ENCODE measurements at regions not wholly inside any gene's neighbourhood (a gene's known extent, or its start where the extent isn't known, plus 50 kb on each side); places are given as distances from the start of the nearest gene placed in this dataset.
"Not testable (repeated sequence)": the region's sequence is repeated elsewhere in the genome, so short reads cannot be mapped to it uniquely, and the experiment has no call there.

GRCh38 chr1:99374109-99374508 is 109.8 kb downstream of the PLPPR4 start:
- TF ChIP-seq CTCF (conservative IDR thresholded peaks at IDR 0.05; ENCODE audit: low read depth), result no peak
- ChIA-PET CTCF (no interaction called here), POLR2A (ENCODE audit: low non-redundant PET) (no interaction called here)
- no peak for DNase-seq (ENCODE audit: low spot score)
- no peak overlapping the region for H3K27ac ChIP-seq

- H3K27ac ChIP-seq; CTCF ChIA-PET; DNase-seq (ENCODE audit: low spot score); POLR2A ChIA-PET (ENCODE audit: low non-redundant PET): not testable (repeated sequence)
These were observed 110.4 kb downstream of the PLPPR4 start for GRCh38 chr1:99374693-99375092.

DNA sequence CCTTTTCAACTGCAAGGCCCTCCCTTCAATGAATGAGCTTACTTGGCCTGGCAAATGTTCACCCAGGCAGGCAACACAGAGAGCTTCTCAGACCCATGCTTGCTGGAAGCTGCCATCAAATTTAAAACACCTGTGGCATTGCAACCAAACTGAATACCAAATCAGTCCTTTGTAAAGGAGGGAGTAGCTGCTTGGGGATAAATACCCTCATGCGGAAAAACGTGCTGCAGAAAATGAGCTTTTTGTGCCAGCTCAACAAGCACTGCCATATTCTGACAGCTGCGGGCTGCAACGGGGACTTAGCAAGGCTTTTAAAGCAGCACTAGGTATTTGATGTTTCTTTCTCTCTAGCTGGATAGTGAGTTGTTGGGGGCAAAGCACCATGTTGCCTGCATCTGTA is 119.7 kb downstream of the PLPPR4 start:
- ChIA-PET POLR2A (ENCODE audit: low non-redundant PET) (no interaction called here), CTCF (no interaction called here)
- DNase-seq (ENCODE audit: low spot score), result no peak
- no peak for TF ChIP-seq CTCF (conservative IDR thresholded peaks at IDR 0.05; ENCODE audit: low read depth)
- no peak overlapping the region for H3K27ac ChIP-seq

DNA sequence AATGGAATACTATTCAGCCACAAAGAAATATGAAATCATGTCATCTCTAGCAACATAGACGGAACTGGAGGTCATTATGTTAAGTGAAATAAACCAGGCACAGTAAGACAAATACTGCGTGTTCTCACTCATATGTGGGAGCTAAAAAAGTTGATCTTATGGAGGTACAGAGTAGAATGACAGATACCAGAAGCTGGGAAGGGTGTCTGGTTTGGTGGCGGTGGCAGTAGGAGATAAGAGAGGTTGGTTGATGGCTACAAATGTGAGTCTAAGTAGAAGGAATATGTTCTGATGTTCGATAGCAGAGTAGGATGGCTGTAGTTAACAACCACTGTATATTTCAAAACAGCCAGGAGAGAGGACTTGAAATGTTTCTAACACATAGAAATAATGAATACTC is 121.6 kb downstream of the PLPPR4 start:
- no peak for TF ChIP-seq CTCF (conservative IDR thresholded peaks at IDR 0.05; ENCODE audit: low read depth)
- CTCF ChIA-PET, result no interaction called here
- POLR2A ChIA-PET (ENCODE audit: low non-redundant PET), result no interaction called here
- DNase-seq (ENCODE audit: low spot score), result no peak
- H3K27ac ChIP-seq, result no peak overlapping the region

- CTCF ChIA-PET, result interaction anchor here (0.7 kb wide), 1 partner anchor 1562 kb away, joined by 3 read pairs; no protein-coding TSS in a partner anchor
- POLR2A ChIA-PET (ENCODE audit: low non-redundant PET), result no interaction called here
These were observed 132.1 kb downstream of the PLPPR4 start for GRCh38 chr1:99396389-99396788.

DNA sequence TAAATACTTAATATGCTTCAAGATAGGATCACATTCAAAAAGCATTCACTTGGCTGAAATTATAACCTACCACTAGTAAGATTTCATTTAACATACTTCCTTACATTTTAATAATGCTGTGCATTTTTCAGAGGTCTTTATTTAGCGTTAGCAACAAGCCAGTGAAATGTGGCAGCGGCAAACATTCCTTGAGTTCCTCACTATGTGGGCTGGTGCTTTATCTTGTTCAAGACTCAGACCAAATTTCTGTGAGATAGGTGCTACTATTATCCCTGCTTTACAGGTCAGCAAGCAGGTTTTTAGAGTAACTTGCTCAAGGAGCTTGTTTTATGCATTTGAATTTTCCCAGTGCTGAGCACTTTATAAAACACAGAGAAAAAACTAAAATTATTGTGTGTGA is 132.7 kb downstream of the PLPPR4 start:
- CTCF ChIA-PET, result no interaction called here
- DNase-seq (ENCODE audit: low spot score), result no peak
- no peak for TF ChIP-seq CTCF (conservative IDR thresholded peaks at IDR 0.05; ENCODE audit: low read depth)
- POLR2A ChIA-PET (ENCODE audit: low non-redundant PET), result no interaction called here
- H3K27ac ChIP-seq, result no peak overlapping the region

More at GRCh38 chr1:99396389-99396788, 132.1 kb downstream of the PLPPR4 start:
- no peak overlapping the region for H3K27ac ChIP-seq
- TF ChIP-seq CTCF (conservative IDR thresholded peaks at IDR 0.05; ENCODE audit: low read depth), result no peak
- no peak for DNase-seq (ENCODE audit: low spot score)

- POLR2A ChIA-PET (ENCODE audit: low non-redundant PET), result no interaction called here
- DNase-seq (ENCODE audit: low spot score), result no peak
- TF ChIP-seq CTCF (conservative IDR thresholded peaks at IDR 0.05; ENCODE audit: low read depth), result no peak
- H3K27ac ChIP-seq, result no peak overlapping the region
- CTCF ChIA-PET, result no interaction called here
These were observed 133.6 kb downstream of the PLPPR4 start for GRCh38 chr1:99397863-99398262.

- DNase-seq (ENCODE audit: low spot score); POLR2A ChIA-PET (ENCODE audit: low non-redundant PET); CTCF ChIA-PET; H3K27ac ChIP-seq: not testable (repeated sequence)
These were observed 137.3 kb downstream of the PLPPR4 start for GRCh38 chr1:99401556-99401955.

DNA sequence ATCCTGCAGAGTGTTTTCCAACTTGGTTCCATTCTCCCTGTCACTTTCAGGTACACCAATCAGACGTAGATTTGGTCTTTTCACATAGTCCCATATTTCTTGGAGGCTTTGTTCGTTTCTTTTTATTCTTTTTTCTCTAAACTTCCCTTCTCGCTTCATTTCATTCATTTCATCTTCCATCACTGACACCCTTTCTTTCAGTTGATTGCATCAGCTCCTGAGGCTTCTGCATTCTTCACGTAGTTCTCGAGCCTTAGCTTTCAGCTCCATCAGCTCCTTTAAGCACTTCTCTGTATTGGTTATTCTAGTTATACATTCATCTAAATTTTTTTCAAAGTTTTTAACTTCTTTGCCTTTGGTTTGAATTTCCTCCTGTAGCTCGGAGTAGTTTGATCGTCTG is 140.1 kb downstream of the PLPPR4 start:
- CTCF ChIA-PET; DNase-seq (ENCODE audit: low spot score); H3K27ac ChIP-seq; POLR2A ChIA-PET (ENCODE audit: low non-redundant PET): not testable (repeated sequence)

GRCh38 chr1:99405325-99405724 is 141.0 kb downstream of the PLPPR4 start:
- POLR2A ChIA-PET (ENCODE audit: low non-redundant PET); H3K27ac ChIP-seq; CTCF ChIA-PET; DNase-seq (ENCODE audit: low spot score): not testable (repeated sequence)
